ENCODE measurements at regions not wholly inside any gene's neighbourhood (a gene's known extent, or its start where the extent isn't known, plus 50 kb on each side); places are given as distances from the start of the nearest gene placed in this dataset.

DNA sequence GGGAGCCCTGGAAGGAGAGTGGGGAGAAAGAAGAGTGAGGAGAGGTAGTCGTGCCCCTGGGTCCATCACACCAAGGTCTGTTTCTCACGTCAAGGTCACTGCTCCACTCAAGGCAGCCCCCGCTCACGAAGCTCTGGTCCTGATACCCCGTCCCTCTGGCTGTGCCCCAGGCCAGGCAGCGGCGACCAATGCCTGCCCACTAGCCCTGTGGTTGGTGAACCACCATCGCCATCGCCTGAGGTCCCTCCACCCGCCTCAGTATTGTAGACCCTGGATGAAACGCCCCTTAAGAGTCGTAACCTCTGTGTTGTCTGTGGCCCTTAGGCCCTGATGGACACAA lies 378.3 kb upstream of the MYT1L start:
- no peaks in the 10 kb centered on the region for H3K4me1 Mint-ChIP-seq (ENCODE audit: low read depth)
- TF ChIP-seq, protein P1, sequence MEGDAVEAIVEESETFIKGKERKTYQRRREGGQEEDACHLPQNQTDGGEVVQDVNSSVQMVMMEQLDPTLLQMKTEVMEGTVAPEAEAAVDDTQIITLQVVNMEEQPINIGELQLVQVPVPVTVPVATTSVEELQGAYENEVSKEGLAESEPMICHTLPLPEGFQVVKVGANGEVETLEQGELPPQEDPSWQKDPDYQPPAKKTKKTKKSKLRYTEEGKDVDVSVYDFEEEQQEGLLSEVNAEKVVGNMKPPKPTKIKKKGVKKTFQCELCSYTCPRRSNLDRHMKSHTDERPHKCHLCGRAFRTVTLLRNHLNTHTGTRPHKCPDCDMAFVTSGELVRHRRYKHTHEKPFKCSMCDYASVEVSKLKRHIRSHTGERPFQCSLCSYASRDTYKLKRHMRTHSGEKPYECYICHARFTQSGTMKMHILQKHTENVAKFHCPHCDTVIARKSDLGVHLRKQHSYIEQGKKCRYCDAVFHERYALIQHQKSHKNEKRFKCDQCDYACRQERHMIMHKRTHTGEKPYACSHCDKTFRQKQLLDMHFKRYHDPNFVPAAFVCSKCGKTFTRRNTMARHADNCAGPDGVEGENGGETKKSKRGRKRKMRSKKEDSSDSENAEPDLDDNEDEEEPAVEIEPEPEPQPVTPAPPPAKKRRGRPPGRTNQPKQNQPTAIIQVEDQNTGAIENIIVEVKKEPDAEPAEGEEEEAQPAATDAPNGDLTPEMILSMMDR (IDR thresholded peaks at IDR 0.05): no peak
- H3K4me3 Mint-ChIP-seq (ENCODE audit: unreplicated experiment): no peak overlapping the region
- DNase-seq (ENCODE audit: low spot score): no peak
- H3K27me3 Mint-ChIP-seq (ENCODE audit: low read depth): peaks cover 16% of the 10 kb centered on the region
- no peaks in the 10 kb centered on the region for H3K36me3 Mint-ChIP-seq (ENCODE audit: low read depth)
- H3K27ac Mint-ChIP-seq (ENCODE audit: unreplicated experiment): no peak overlapping the region
- H3K9me3 Mint-ChIP-seq (ENCODE audit: low read depth): no peaks in the 10 kb centered on the region

DNA sequence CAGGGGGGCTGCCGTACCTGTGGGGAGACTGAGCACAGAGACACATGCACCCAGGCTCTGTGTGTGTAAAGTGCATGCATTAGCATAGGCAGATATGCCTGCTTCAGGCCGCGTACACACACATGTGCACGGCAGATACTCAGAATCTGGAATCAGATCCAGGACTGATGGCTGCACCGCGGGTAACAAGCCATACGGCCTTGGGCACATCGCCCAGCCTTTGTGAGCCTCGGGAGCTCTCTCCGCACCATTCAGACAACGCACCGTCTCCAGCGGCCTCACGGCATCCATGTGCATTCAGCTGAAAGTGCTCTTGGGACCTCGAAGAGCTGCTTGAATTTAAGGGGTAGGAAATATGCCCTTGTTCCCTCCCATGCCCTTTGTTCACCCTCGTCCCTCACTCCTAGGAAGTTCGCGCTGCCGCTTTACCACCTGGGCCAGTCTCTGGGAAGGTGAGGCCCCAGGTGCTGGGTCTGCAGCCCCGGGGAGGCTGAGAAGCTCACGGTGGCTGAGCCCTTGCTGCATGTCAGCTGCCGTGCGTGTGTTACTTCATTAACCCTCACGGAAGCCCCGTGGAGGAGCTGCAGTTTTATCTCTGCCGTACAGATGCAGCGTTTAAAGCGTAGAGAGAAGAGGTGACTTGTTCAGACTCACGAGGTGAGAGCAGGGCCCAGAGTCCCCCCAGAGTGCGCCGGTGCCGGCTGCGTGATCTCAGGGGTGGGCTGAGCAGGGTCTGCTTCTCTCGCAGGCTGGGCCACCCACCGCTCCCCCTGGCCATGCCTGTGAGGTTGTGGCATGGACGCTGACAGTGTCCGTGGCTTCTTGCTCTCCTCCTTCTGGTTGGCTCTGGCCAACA lies 377.7 kb upstream of the MYT1L start:
- no peaks in the 10 kb centered on the region for H3K36me3 Mint-ChIP-seq (ENCODE audit: low read depth)
- no peak overlapping the region for H3K27ac Mint-ChIP-seq (ENCODE audit: unreplicated experiment)
- TF ChIP-seq, protein P1 (IDR thresholded peaks at IDR 0.05): no peak
- H3K4me3 Mint-ChIP-seq (ENCODE audit: unreplicated experiment): no peak overlapping the region
- no peak for DNase-seq (ENCODE audit: low spot score)
- peaks cover 16% of the 10 kb centered on the region for H3K27me3 Mint-ChIP-seq (ENCODE audit: low read depth)
- H3K4me1 Mint-ChIP-seq (ENCODE audit: low read depth): no peaks in the 10 kb centered on the region
- H3K9me3 Mint-ChIP-seq (ENCODE audit: low read depth): no peaks in the 10 kb centered on the region

- Mint-ChIP-seq H3K4me1 (ENCODE audit: low read depth) (no peaks in the 10 kb centered on the region), H3K27me3 (ENCODE audit: low read depth) (peaks cover 16% of the 10 kb centered on the region), H3K4me3 (ENCODE audit: unreplicated experiment) (no peak overlapping the region), H3K9me3 (ENCODE audit: low read depth) (no peaks in the 10 kb centered on the region), H3K27ac (ENCODE audit: unreplicated experiment) (no peak overlapping the region), H3K36me3 (ENCODE audit: low read depth) (no peaks in the 10 kb centered on the region)
- peak; percentile 26 for DNase-seq (ENCODE audit: low spot score)
- TF ChIP-seq, protein P1 (IDR thresholded peaks at IDR 0.05): no peak
Measured at GRCh38 chr2:2707206-2707991, 376.3 kb upstream of the MYT1L start.

DNA sequence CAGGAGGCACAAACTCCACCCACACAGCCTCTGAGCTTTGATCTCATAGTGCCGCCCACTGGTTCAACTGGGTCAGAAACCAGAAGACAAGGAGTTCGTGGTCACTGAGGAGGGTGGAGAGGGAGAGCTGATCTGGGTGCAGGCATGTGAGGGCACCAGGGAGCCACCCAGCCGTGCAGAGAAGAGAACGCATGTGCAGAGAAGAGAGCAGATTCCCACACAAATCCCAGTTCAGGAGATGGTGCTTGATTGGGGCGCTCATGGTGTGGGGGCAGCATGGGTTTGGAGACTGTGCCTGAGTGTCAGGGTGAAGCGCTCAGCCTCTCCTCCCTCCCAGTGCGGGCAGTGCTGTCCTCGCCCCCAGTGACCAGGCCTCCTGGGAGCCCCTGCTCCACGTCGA lies 375.2 kb upstream of the MYT1L start:
- TF ChIP-seq, protein P1 (IDR thresholded peaks at IDR 0.05): no peak
- no peak overlapping the region for H3K27ac Mint-ChIP-seq (ENCODE audit: unreplicated experiment)
- DNase-seq (ENCODE audit: low spot score): peak; percentile 67
- H3K27me3 Mint-ChIP-seq (ENCODE audit: low read depth): peaks cover 7% of the 10 kb centered on the region
- no peaks in the 10 kb centered on the region for H3K36me3 Mint-ChIP-seq (ENCODE audit: low read depth)
- H3K9me3 Mint-ChIP-seq (ENCODE audit: low read depth): no peaks in the 10 kb centered on the region
- no peak overlapping the region for H3K4me3 Mint-ChIP-seq (ENCODE audit: unreplicated experiment)
- no peaks in the 10 kb centered on the region for H3K4me1 Mint-ChIP-seq (ENCODE audit: low read depth)

DNA sequence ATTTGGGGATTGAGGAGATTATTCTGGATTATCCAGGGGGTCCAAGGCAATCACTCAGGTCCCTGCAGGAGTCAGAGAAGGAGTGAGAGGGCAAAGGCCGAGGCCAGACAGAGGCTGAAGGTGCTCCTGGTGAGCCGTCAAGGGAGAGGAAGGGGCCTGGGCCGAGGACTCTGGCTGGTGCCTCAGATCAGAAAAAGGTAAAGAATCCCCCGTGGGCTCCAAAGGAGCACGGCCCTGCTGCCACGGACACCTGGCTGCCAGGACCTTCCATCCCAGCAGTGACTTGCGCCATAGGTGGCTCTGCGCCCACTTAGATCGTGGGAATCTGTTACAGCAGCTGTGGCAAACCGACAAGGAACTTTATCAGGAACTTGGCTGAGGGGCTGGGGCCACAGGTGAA lies 374.8 kb upstream of the MYT1L start:
- no peak overlapping the region for H3K4me3 Mint-ChIP-seq (ENCODE audit: unreplicated experiment)
- H3K36me3 Mint-ChIP-seq (ENCODE audit: low read depth): no peaks in the 10 kb centered on the region
- TF ChIP-seq, protein P1 (IDR thresholded peaks at IDR 0.05): no peak
- H3K27ac Mint-ChIP-seq (ENCODE audit: unreplicated experiment): no peak overlapping the region
- peaks cover 7% of the 10 kb centered on the region for H3K27me3 Mint-ChIP-seq (ENCODE audit: low read depth)
- no peaks in the 10 kb centered on the region for H3K9me3 Mint-ChIP-seq (ENCODE audit: low read depth)
- H3K4me1 Mint-ChIP-seq (ENCODE audit: low read depth): no peaks in the 10 kb centered on the region
- no peak for DNase-seq (ENCODE audit: low spot score)

All from chondrocyte (in vitro differentiated cells).